ENCODE measurements at regions not wholly inside any gene's neighbourhood (a gene's known extent, or its start where the extent isn't known, plus 50 kb on each side); places are given as distances from the start of the nearest gene placed in this dataset.

DNA sequence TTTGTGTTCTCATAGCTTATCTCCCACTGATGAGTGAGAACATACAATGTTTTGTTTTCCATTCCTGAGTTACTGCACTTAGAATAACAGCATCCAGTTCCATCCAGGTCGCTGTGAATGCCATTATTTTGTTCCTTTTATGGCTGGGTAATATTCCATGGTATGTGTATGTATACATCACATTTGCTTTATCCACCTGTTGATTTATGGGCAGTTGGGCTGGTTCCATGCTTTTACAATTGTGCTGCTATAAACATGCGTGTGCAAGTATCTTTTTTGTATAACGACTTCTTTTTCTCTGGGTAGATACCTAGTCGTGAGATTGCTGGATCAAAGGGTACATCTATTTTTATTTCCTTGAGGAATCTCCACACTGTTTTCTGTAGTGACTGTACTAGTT is 74.8 kb downstream of the ZNF280B start:
- TF ChIP-seq, protein P1, sequence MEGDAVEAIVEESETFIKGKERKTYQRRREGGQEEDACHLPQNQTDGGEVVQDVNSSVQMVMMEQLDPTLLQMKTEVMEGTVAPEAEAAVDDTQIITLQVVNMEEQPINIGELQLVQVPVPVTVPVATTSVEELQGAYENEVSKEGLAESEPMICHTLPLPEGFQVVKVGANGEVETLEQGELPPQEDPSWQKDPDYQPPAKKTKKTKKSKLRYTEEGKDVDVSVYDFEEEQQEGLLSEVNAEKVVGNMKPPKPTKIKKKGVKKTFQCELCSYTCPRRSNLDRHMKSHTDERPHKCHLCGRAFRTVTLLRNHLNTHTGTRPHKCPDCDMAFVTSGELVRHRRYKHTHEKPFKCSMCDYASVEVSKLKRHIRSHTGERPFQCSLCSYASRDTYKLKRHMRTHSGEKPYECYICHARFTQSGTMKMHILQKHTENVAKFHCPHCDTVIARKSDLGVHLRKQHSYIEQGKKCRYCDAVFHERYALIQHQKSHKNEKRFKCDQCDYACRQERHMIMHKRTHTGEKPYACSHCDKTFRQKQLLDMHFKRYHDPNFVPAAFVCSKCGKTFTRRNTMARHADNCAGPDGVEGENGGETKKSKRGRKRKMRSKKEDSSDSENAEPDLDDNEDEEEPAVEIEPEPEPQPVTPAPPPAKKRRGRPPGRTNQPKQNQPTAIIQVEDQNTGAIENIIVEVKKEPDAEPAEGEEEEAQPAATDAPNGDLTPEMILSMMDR (IDR thresholded peaks at IDR 0.05) = no peak
- no peak for TF ChIP-seq POLR2A (IDR thresholded peaks at IDR 0.05)
